Transverse colon (tissue), 4 donors: ENCODE measurements at regions not wholly inside any gene's neighbourhood (a gene's known extent, or its start where the extent isn't known, plus 50 kb on each side); places are given as distances from the start of the nearest gene placed in this dataset.

ENCODE experiments used
- CTCF ChIP-seq, 5 experiments: fragments of 200-600 bp in 3 of 5; fragments of 450-650 bp in 2 of 5; sonication (generic) in 3 of 5; IDR thresholded peaks; 1 replicate in 2 of 5; 2 replicates in 3 of 5; pipeline ENCODE4 v1.5.1; 2016 to 2017; ENCODE audit warnings: antibody characterized with exemption in 5 of 5, inconsistent platforms in 3 of 5, mild to moderate bottlenecking in 2 of 5, moderate library complexity in 1 of 5
- POLR2AphosphoS5 ChIP-seq, 3 donors: sonication (generic); formaldehyde crosslinking; IDR thresholded peaks; one replicate each; pipeline ENCODE4 v1.6.1; 2016; ENCODE audit warnings: antibody characterized with exemption in 3 of 3

- TF ChIP-seq CTCF (IDR thresholded peaks at IDR 0.05) = no peak
- TF ChIP-seq POLR2AphosphoS5 (IDR thresholded peaks at IDR 0.05) = no peak
Observed at GRCh38 chr4:163863082-163863481, 368.6 kb downstream of the TMA16 start.
